ENCODE measurements at regions not wholly inside any gene's neighbourhood (a gene's known extent, or its start where the extent isn't known, plus 50 kb on each side); places are given as distances from the start of the nearest gene placed in this dataset.
"Not testable (repeated sequence)": the region's sequence is repeated elsewhere in the genome, so short reads cannot be mapped to it uniquely, and the experiment has no call there.

- FAIRE-seq (no peak), DNase-seq (ENCODE audit: extremely low spot score, insufficient read length, low read depth) (no peak)
These were observed 68.2 kb downstream of the LHX9 start for GRCh38 chr1:197985351-197985750.

- DNase-seq (ENCODE audit: extremely low spot score, insufficient read length, low read depth) (no peak), FAIRE-seq (no peak)
These were observed 69.6 kb downstream of the LHX9 start for GRCh38 chr1:197986817-197987216.

GRCh38 chr1:197987294-197987693 lies 70.1 kb downstream of the LHX9 start:
- DNase-seq (ENCODE audit: extremely low spot score, insufficient read length, low read depth) (no peak), FAIRE-seq (no peak)

GRCh38 chr1:197988581-197988980 lies 71.4 kb downstream of the LHX9 start:
- not testable (repeated sequence) for DNase-seq (ENCODE audit: extremely low spot score, insufficient read length, low read depth); FAIRE-seq

- FAIRE-seq (no peak), DNase-seq (ENCODE audit: extremely low spot score, insufficient read length, low read depth) (no peak)
These were observed 71.9 kb downstream of the LHX9 start for GRCh38 chr1:197989058-197989457.

- DNase-seq (ENCODE audit: extremely low spot score, insufficient read length, low read depth): no peak
- FAIRE-seq: no peak
These were observed 74.4 kb downstream of the LHX9 start for GRCh38 chr1:197991594-197991993.

GRCh38 chr1:197994907-197995407 lies 77.8 kb downstream of the LHX9 start:
- DNase-seq (ENCODE audit: extremely low spot score, insufficient read length, low read depth): no peak
- FAIRE-seq: no peak

GRCh38 chr1:197995408-197996258 lies 78.5 kb downstream of the LHX9 start:
- FAIRE-seq: no peak
- DNase-seq (ENCODE audit: extremely low spot score, insufficient read length, low read depth): no peak

- not testable (repeated sequence) for DNase-seq (ENCODE audit: extremely low spot score, insufficient read length, low read depth); FAIRE-seq
These were observed 79.0 kb downstream of the LHX9 start for GRCh38 chr1:197996259-197996512.

- DNase-seq (ENCODE audit: extremely low spot score, insufficient read length, low read depth) (no peak), FAIRE-seq (no peak)
These were observed 80.9 kb downstream of the LHX9 start for GRCh38 chr1:197998110-197998509.

GRCh38 chr1:198001776-198002408 lies 84.7 kb downstream of the LHX9 start:
- FAIRE-seq (no peak), DNase-seq (ENCODE audit: extremely low spot score, insufficient read length, low read depth) (no peak)

- FAIRE-seq (no peak), DNase-seq (ENCODE audit: extremely low spot score, insufficient read length, low read depth) (no peak)
These were observed 86.3 kb downstream of the LHX9 start for GRCh38 chr1:198003468-198003867.

GRCh38 chr1:198007011-198007410 lies 89.8 kb downstream of the LHX9 start:
- FAIRE-seq: no peak
- no peak for DNase-seq (ENCODE audit: extremely low spot score, insufficient read length, low read depth)

- FAIRE-seq: no peak
- no peak for DNase-seq (ENCODE audit: extremely low spot score, insufficient read length, low read depth)
These were observed 90.8 kb downstream of the LHX9 start for GRCh38 chr1:198007687-198008607.

GRCh38 chr1:198014355-198014754 lies 97.2 kb downstream of the LHX9 start:
- no peak for DNase-seq (ENCODE audit: extremely low spot score, insufficient read length, low read depth)

GRCh38 chr1:198015309-198015708 lies 98.1 kb downstream of the LHX9 start:
- no peak for DNase-seq (ENCODE audit: extremely low spot score, insufficient read length, low read depth)
- no peak for FAIRE-seq

More at GRCh38 chr1:198014355-198014754, 97.2 kb downstream of the LHX9 start:
- no peak for FAIRE-seq

- FAIRE-seq: no peak
- no peak for DNase-seq (ENCODE audit: extremely low spot score, insufficient read length, low read depth)
These were observed 101.4 kb downstream of the LHX9 start for GRCh38 chr1:198018529-198018928.

GRCh38 chr1:198019126-198019525 lies 102.0 kb downstream of the LHX9 start:
- no peak for FAIRE-seq
- DNase-seq (ENCODE audit: extremely low spot score, insufficient read length, low read depth): no peak

- no peak for FAIRE-seq
- DNase-seq (ENCODE audit: extremely low spot score, insufficient read length, low read depth): no peak
These were observed 107.2 kb downstream of the LHX9 start for GRCh38 chr1:198024336-198024735.

- FAIRE-seq (no peak), DNase-seq (ENCODE audit: extremely low spot score, insufficient read length, low read depth) (no peak)
These were observed 107.6 kb downstream of the LHX9 start for GRCh38 chr1:198024782-198025181.

GRCh38 chr1:198030682-198031081 lies 113.5 kb downstream of the LHX9 start:
- FAIRE-seq: no peak
- DNase-seq (ENCODE audit: extremely low spot score, insufficient read length, low read depth): no peak

All from GM18507 (cell line).